Endothelial cell of umbilical vein (primary cell): ENCODE measurements at regions not wholly inside any gene's neighbourhood (a gene's known extent, or its start where the extent isn't known, plus 50 kb on each side); places are given as distances from the start of the nearest gene placed in this dataset.

ENCODE experiments used
- BruUV-seq: library from RNA; stranded (reverse); fragments of 400-500 nt; replicated peaks from 2 replicates; lab custom pipeline; 2021; lab: Mats Ljungman, UMichigan
- CTCF ChIA-PET: fragments of 300-600, 350-600 bp; sonication (Branson Sonifier 250); formaldehyde crosslinking; loops from one replicate; lab custom pipeline; 2021; ENCODE audit warnings: antibody characterized with exemption, inconsistent platforms; lab: Charles Lee
- POLR2A ChIA-PET: fragments of 300-600, 350-600 bp; sonication (Branson Sonifier 250); formaldehyde crosslinking; loops from one replicate; lab custom pipeline; 2021; ENCODE audit warnings: antibody characterized with exemption, inconsistent platforms; lab: Charles Lee
- DNase-seq: peaks from one replicate; pipeline ENCODE4 v3.0.0-alpha.2; 2011; ENCODE audit warnings: low read depth, low spot score
- FAIRE-seq: peaks from 2 replicates; lab custom pipeline; 2011; peaks lifted over from hg19 to GRCh38; lab: Jason Lieb, UNC
- H2AFZ ChIP-seq: 2 replicates; pipeline ENCODE4 v1.6.0; 2012; ENCODE audit warnings: low read depth, low read length, control low read depth, inconsistent platforms
- H3K27ac ChIP-seq: 2 replicates; pipeline ENCODE4 v1.5.1; 2011; ENCODE audit warnings: low read depth, mild to moderate bottlenecking, control low read depth, low read length, moderate library complexity; ENCODE audit not compliant: insufficient read depth
- H3K27me3 ChIP-seq, 2 experiments: 2 replicates each; pipeline versions ENCODE4 v1.6.0 to v1.6.1; 2011; ENCODE audit warnings: low read length in 2 of 2, mixed read lengths in 1 of 2; ENCODE audit not compliant: control insufficient read depth in 2 of 2, insufficient read depth in 2 of 2
- H3K36me3 ChIP-seq, 2 experiments: 2 replicates in 1 of 2; 3 replicates in 1 of 2; pipeline ENCODE4 v1.5.1; 2011; ENCODE audit warnings: low read length in 2 of 2, mild to moderate bottlenecking in 1 of 2, moderate library complexity in 1 of 2; ENCODE audit not compliant: control insufficient read depth in 2 of 2, insufficient read depth in 2 of 2; ENCODE audit errors: extremely low read depth in 1 of 2
- H3K4me1 ChIP-seq: 3 replicates; pipeline ENCODE4 v1.5.1; 2011; ENCODE audit warnings: mild to moderate bottlenecking, low read length; ENCODE audit not compliant: control insufficient read depth, insufficient read depth; ENCODE audit errors: extremely low read depth
- H3K4me2 ChIP-seq: 2 replicates; pipeline ENCODE4 v1.6.1; 2011; ENCODE audit warnings: low read length, control low read depth, mixed read lengths; ENCODE audit not compliant: insufficient read depth
- H3K4me3 ChIP-seq, 3 experiments: fragments of 200-600 bp in 1 of 3; sonication (generic), shearing (Covaris generic) in 1 of 3; replicated peaks in 1 of 3; 2 replicates each; pipeline ENCODE4 v1.5.1; 2011 to 2016; ENCODE audit warnings: control low read depth in 3 of 3, low read length in 3 of 3, mild to moderate bottlenecking in 2 of 3, inconsistent platforms in 1 of 3, low read depth in 1 of 3, moderate library complexity in 1 of 3; ENCODE audit not compliant: insufficient read depth in 1 of 3
- H3K79me2 ChIP-seq: 2 replicates; pipeline ENCODE4 v1.6.0; 2012; ENCODE audit warnings: low read length, inconsistent platforms; ENCODE audit not compliant: control insufficient read depth, insufficient read depth
- H3K9ac ChIP-seq: replicated peaks from 2 replicates; pipeline ENCODE3; 2011; ENCODE audit warnings: low read length, control low read depth; ENCODE audit not compliant: insufficient read depth; ENCODE audit errors: extremely low read depth
- H3K9me1 ChIP-seq: replicated peaks from 3 replicates; pipeline ENCODE4 v1.6.0; 2011; ENCODE audit warnings: mild to moderate bottlenecking, low read length; ENCODE audit not compliant: control insufficient read depth, insufficient read depth; ENCODE audit errors: extremely low read depth
- H3K9me3 ChIP-seq: replicated peaks from 2 replicates; pipeline ENCODE4 v1.5.1; 2012; ENCODE audit warnings: low read length, inconsistent platforms; ENCODE audit not compliant: control insufficient read depth, insufficient read depth
- H4K20me1 ChIP-seq: replicated peaks from 2 replicates; pipeline ENCODE3; 2011; ENCODE audit warnings: mild to moderate bottlenecking, low read length; ENCODE audit not compliant: control insufficient read depth, insufficient read depth; ENCODE audit errors: extremely low read depth
- CTCF ChIP-seq, 2 donors: IDR thresholded peaks; 1 replicate in 1 of 2; 2 replicates in 1 of 2; pipeline ENCODE4 v1.5.1; 2011; ENCODE audit warnings: low read length in 2 of 2, mild to moderate bottlenecking in 2 of 2, moderate library complexity in 2 of 2, control low read depth in 1 of 2, inconsistent platforms in 1 of 2, low read depth in 1 of 2; ENCODE audit not compliant: insufficient read depth in 1 of 2; ENCODE audit errors: extremely low read depth in 1 of 2
- EZH2 ChIP-seq: IDR thresholded peaks from 2 replicates; pipeline ENCODE4 v1.6.1; 2012; ENCODE audit warnings: borderline replicate concordance, low read depth, mild to moderate bottlenecking, moderate library complexity, low read length, inconsistent platforms; ENCODE audit not compliant: severe bottlenecking
- FOS ChIP-seq: IDR thresholded peaks from 2 replicates; pipeline ENCODE4 v1.6.1; 2011; ENCODE audit warnings: mild to moderate bottlenecking, low read length, moderate library complexity, borderline replicate concordance; ENCODE audit not compliant: insufficient read depth
- GATA2 ChIP-seq: IDR thresholded peaks from 2 replicates; pipeline ENCODE4 v1.7.0; 2011; ENCODE audit warnings: low read depth, mild to moderate bottlenecking, moderate library complexity, mixed read lengths, low read length; ENCODE audit not compliant: insufficient read length, insufficient read depth
- JUN ChIP-seq: IDR thresholded peaks from 2 replicates; pipeline ENCODE4 v1.6.1; 2011; ENCODE audit warnings: borderline replicate concordance, low read depth; ENCODE audit not compliant: insufficient read length, insufficient read depth
- MAX ChIP-seq: IDR thresholded peaks from 2 replicates; pipeline ENCODE4 v1.6.1; 2011; ENCODE audit not compliant: insufficient read depth, insufficient read length
- MYC ChIP-seq: IDR thresholded peaks from one replicate; pipeline ENCODE4 v1.6.1; 2011; ENCODE audit warnings: mild to moderate bottlenecking, low read depth, low read length
- POLR2A ChIP-seq: IDR thresholded peaks from 2 replicates; pipeline ENCODE4 v1.6.1; 2012; ENCODE audit warnings: low read depth, mild to moderate bottlenecking, control low read depth, low read length
- POLR2AphosphoS5 ChIP-seq: IDR thresholded peaks from 2 replicates; pipeline ENCODE4 v1.6.1; 2012; ENCODE audit warnings: low read depth, mild to moderate bottlenecking, control low read depth, low read length, moderate library complexity; ENCODE audit not compliant: insufficient read depth
- dilution Hi-C: fragments of 300-500 bp; cut with MboI; formaldehyde crosslinking; loops from one replicate; pipeline ENCODE4 v1.15.0; 2019; ENCODE audit warnings: low sequenced_read_pairs; ENCODE audit not compliant: extremely low pct_ligation_motif_present
- intact Hi-C: fragments of 100-400 bp; cut with micrococcal nuclease; formaldehyde crosslinking; loops from one replicate; pipeline ENCODE4 v1.10.0; 2022

- H3K4me2 ChIP-seq, result no peak overlapping the region
- H3K27me3 ChIP-seq, result peaks cover 2% of the 10 kb centered on the region in 2 experiments
- CTCF ChIA-PET, result no interaction called here
These were observed 193.8 kb downstream of the SNX10 start for GRCh38 chr7:26485367-26485934.

More at GRCh38 chr7:26485367-26485934, 193.8 kb downstream of the SNX10 start:
- no peaks in the 10 kb centered on the region for H3K9me1 ChIP-seq
- intact Hi-C loops (no loop called here), dilution Hi-C loops (no loop called here)
- no peaks in the 10 kb centered on the region for H3K4me1 ChIP-seq
- H3K9ac ChIP-seq, result no peak overlapping the region
- no peaks in the 10 kb centered on the region for H4K20me1 ChIP-seq
- no peak overlapping the region for H3K4me3 ChIP-seq
- TF ChIP-seq FOS (no peak), MYC (no peak), EZH2 (no peak), POLR2AphosphoS5 (no peak), JUN (no peak), GATA2 (no peak), MAX (no peak), CTCF (IDR thresholded peaks at IDR 0.05; ENCODE audit: extremely low read depth in 1 of 2, insufficient read depth in 1 of 2, low read depth in 1 of 2, low read length in 2 of 2) (no peak), POLR2A (no peak)
- no peaks in the 10 kb centered on the region for H3K79me2 ChIP-seq
- POLR2A ChIA-PET, result no interaction called here
- no peak overlapping the region for H3K27ac ChIP-seq
- DNase-seq (peak; percentile 86), FAIRE-seq (peak; percentile 26)
- no peaks in the 10 kb centered on the region for H3K36me3 ChIP-seq
- no TSS peak for BruUV-seq
- no peaks in the 10 kb centered on the region for H3K9me3 ChIP-seq
- no peak overlapping the region for H2AFZ ChIP-seq
